Gastrocnemius medialis (tissue), 4 donors: ENCODE measurements at regions not wholly inside any gene's neighbourhood (a gene's known extent, or its start where the extent isn't known, plus 50 kb on each side); places are given as distances from the start of the nearest gene placed in this dataset.

ENCODE experiments used
- ATAC-seq, 2 donors: fragments of 150-250 bp; one replicate each; pipeline ENCODE4 v1.9.1; 2016
- DNase-seq, 2 donors: peaks; one replicate each; pipeline ENCODE4 v3.0.0-alpha.2; 2019
- H3K27ac ChIP-seq, 4 donors: fragments of 200-600 bp; sonication (generic); 1 replicate in 1 of 4; 2 replicates in 3 of 4; pipeline ENCODE4 v1.5.1; 2016 to 2018; ENCODE audit warnings: mild to moderate bottlenecking in 2 of 4, moderate library complexity in 1 of 4
- H3K27me3 ChIP-seq, 3 donors: fragments of 200-600 bp; sonication (generic) in 2 of 3; 1 replicate in 1 of 3; 2 replicates in 2 of 3; pipeline versions ENCODE4 v1.5.1 to v1.6.0; 2016 to 2019; ENCODE audit warnings: mild to moderate bottlenecking in 1 of 3, moderate library complexity in 1 of 3
- H3K36me3 ChIP-seq, 2 donors: fragments of 200-600 bp; sonication (generic) in 1 of 2; one replicate each; pipeline ENCODE4 v1.5.1; 2017 to 2018
- H3K4me1 ChIP-seq, 2 donors: fragments of 200-600 bp; sonication (generic) in 1 of 2; one replicate each; pipeline ENCODE4 v1.5.1; 2016 to 2017; ENCODE audit warnings: mild to moderate bottlenecking in 2 of 2
- H3K4me3 ChIP-seq, 4 donors: fragments of 200-600 bp; sonication (generic) in 3 of 4; 1 replicate in 1 of 4; 2 replicates in 3 of 4; pipeline ENCODE4 v1.5.1; 2016 to 2019; ENCODE audit warnings: mild to moderate bottlenecking in 2 of 4
- H3K9me3 ChIP-seq, 3 donors: fragments of 200-600 bp; sonication (generic) in 2 of 3; 1 replicate in 1 of 3; 2 replicates in 2 of 3; pipeline ENCODE4 v1.5.1; 2016 to 2019
- POLR2A ChIP-seq, 2 donors: fragments of 450-650 bp; IDR thresholded peaks; one replicate each; pipeline ENCODE4 v1.6.1; 2017; ENCODE audit warnings: antibody characterized with exemption in 2 of 2, mild to moderate bottlenecking in 2 of 2, moderate library complexity in 2 of 2
- in situ Hi-C, 4 donors: fragments of 200-750 bp; cut with MboI; loops; one replicate each; pipeline versions ENCODE4 v1.15.0 to v1.8.0; 2017; ENCODE audit warnings: low sequenced_read_pairs in 4 of 4
- intact Hi-C: fragments of 100-400 bp; cut with DNase I; formaldehyde crosslinking; loops from one replicate; pipeline ENCODE4 v1.15.1; 2023; ENCODE audit warnings: low total_unique reads
- TF ChIP-seq, protein P1 (sequence below), 5 experiments: fragments of 450-650 bp in 3 of 5; fragments of 200-600 bp in 2 of 5; sonication (generic) in 2 of 5; IDR thresholded peaks in 4 of 5; conservative IDR thresholded peaks in 1 of 5; 1 replicate in 4 of 5; 2 replicates in 1 of 5; pipeline ENCODE4 v1.5.1; 2016 to 2019; ENCODE audit warnings: antibody characterized with exemption in 5 of 5, mild to moderate bottlenecking in 3 of 5, moderate library complexity in 3 of 5

DNA sequence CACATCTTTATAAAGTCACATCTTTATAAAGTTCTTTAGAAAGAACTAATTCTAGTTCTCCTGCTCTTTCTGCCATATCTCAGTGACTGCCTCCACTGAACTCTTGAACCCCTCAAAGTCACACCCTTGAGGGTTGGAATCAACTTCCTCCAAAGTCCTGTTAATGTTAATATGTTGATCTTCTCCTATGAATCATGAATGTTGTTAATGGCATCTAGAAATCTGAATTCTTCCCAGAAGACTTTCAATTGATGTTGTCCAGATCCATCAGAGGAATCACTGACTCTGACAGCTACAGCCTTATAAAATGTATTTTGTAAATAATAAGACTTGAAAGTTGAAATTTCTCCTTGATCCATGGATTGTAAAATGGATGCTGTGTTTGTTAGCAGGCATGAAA lies 213.4 kb downstream of the COX7C start:
- intact Hi-C loops: no loop called here
- H3K4me3 ChIP-seq: no peak overlapping the region
- H3K4me1 ChIP-seq: no peaks in the 10 kb centered on the region
- no peak for DNase-seq
- TF ChIP-seq POLR2A (IDR thresholded peaks at IDR 0.05): no peak
- TF ChIP-seq, protein P1, sequence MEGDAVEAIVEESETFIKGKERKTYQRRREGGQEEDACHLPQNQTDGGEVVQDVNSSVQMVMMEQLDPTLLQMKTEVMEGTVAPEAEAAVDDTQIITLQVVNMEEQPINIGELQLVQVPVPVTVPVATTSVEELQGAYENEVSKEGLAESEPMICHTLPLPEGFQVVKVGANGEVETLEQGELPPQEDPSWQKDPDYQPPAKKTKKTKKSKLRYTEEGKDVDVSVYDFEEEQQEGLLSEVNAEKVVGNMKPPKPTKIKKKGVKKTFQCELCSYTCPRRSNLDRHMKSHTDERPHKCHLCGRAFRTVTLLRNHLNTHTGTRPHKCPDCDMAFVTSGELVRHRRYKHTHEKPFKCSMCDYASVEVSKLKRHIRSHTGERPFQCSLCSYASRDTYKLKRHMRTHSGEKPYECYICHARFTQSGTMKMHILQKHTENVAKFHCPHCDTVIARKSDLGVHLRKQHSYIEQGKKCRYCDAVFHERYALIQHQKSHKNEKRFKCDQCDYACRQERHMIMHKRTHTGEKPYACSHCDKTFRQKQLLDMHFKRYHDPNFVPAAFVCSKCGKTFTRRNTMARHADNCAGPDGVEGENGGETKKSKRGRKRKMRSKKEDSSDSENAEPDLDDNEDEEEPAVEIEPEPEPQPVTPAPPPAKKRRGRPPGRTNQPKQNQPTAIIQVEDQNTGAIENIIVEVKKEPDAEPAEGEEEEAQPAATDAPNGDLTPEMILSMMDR (IDR thresholded peaks at IDR 0.05 in 4 of 5, conservative IDR thresholded peaks at IDR 0.05 in 1 of 5): no peak
- no peak overlapping the region for H3K27ac ChIP-seq
- in situ Hi-C loops: no loop called here
- no peaks in the 10 kb centered on the region for H3K27me3 ChIP-seq
- no peaks in the 10 kb centered on the region for H3K9me3 ChIP-seq
- no peaks in the 10 kb centered on the region for H3K36me3 ChIP-seq
- ATAC-seq: no peak

DNA sequence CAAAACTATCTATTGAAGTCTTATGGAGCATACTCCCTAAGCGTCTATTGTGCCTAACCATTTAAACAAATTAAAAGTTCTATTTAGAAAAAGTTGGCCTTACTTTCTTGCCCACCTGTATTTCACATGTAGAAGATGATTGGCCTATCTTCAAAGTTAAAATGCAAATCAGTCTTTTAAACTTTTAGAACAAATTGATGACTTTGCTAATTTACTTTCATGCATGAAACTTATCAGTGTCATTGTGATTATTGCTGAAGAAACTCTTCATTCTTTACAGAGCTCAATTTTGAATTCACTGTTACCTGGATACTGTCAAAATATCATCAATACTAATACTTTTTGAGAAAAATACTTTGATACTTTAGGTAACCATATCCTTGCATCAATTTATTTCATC lies 216.1 kb downstream of the COX7C start:
- H3K9me3 ChIP-seq: no peaks in the 10 kb centered on the region
- no peak for TF ChIP-seq POLR2A (IDR thresholded peaks at IDR 0.05)
- TF ChIP-seq, protein P1 (IDR thresholded peaks at IDR 0.05 in 4 of 5, conservative IDR thresholded peaks at IDR 0.05 in 1 of 5): no peak

GRCh38 chr5:86837610-86838009 lies 219.9 kb downstream of the COX7C start:
- Histone ChIP-seq H3K36me3 (no peaks in the 10 kb centered on the region), H3K27me3 (no peaks in the 10 kb centered on the region), H3K9me3 (no peaks in the 10 kb centered on the region), H3K4me3 (no peak overlapping the region), H3K4me1 (no peaks in the 10 kb centered on the region), H3K27ac (no peak overlapping the region)
- intact Hi-C loops (no loop called here), in situ Hi-C loops (no loop called here)
- DNase-seq (no peak), ATAC-seq (no peak)
- TF ChIP-seq, protein P1 (IDR thresholded peaks at IDR 0.05 in 4 of 5, conservative IDR thresholded peaks at IDR 0.05 in 1 of 5): no peak
- TF ChIP-seq POLR2A (IDR thresholded peaks at IDR 0.05): no peak

More for the DNA sequence above, 216.1 kb downstream of the COX7C start:
- no peak overlapping the region for H3K27ac ChIP-seq
- intact Hi-C loops (no loop called here), in situ Hi-C loops (no loop called here)
- no peaks in the 10 kb centered on the region for H3K27me3 ChIP-seq
- no peak for DNase-seq
- no peaks in the 10 kb centered on the region for H3K4me1 ChIP-seq
- no peak overlapping the region for H3K4me3 ChIP-seq
- H3K36me3 ChIP-seq: no peaks in the 10 kb centered on the region
- ATAC-seq: no peak

GRCh38 chr5:86838083-86838482 lies 220.3 kb downstream of the COX7C start:
- Histone ChIP-seq H3K4me1 (no peaks in the 10 kb centered on the region), H3K36me3 (no peaks in the 10 kb centered on the region), H3K27me3 (no peaks in the 10 kb centered on the region), H3K27ac (no peak overlapping the region), H3K9me3 (no peaks in the 10 kb centered on the region), H3K4me3 (no peak overlapping the region)
- intact Hi-C loops: no loop called here
- ATAC-seq (no peak), DNase-seq (no peak)
- in situ Hi-C loops: no loop called here
- TF ChIP-seq POLR2A (IDR thresholded peaks at IDR 0.05): no peak
- TF ChIP-seq, protein P1 (IDR thresholded peaks at IDR 0.05 in 4 of 5, conservative IDR thresholded peaks at IDR 0.05 in 1 of 5): no peak

- ATAC-seq (no peak), DNase-seq (no peak)
- Histone ChIP-seq H3K4me3 (no peak overlapping the region), H3K36me3 (no peaks in the 10 kb centered on the region), H3K9me3 (no peaks in the 10 kb centered on the region), H3K4me1 (no peaks in the 10 kb centered on the region), H3K27me3 (no peaks in the 10 kb centered on the region), H3K27ac (no peak overlapping the region)
- TF ChIP-seq, protein P1 (IDR thresholded peaks at IDR 0.05 in 4 of 5, conservative IDR thresholded peaks at IDR 0.05 in 1 of 5): no peak
- no peak for TF ChIP-seq POLR2A (IDR thresholded peaks at IDR 0.05)
- intact Hi-C loops (no loop called here), in situ Hi-C loops (no loop called here)
These were observed 223.4 kb downstream of the COX7C start for GRCh38 chr5:86841000-86841644.
